GM12801 (cell line): ENCODE measurements at regions not wholly inside any gene's neighbourhood (a gene's known extent, or its start where the extent isn't known, plus 50 kb on each side); places are given as distances from the start of the nearest gene placed in this dataset.

Experiments used
- TF ChIP-seq, protein P1 (sequence below): IDR thresholded peaks from one replicate; pipeline ENCODE4 v1.5.1; 2011; ENCODE audit warnings: control low read depth; ENCODE audit not compliant: insufficient read length; ENCODE audit errors: extremely low read depth

DNA sequence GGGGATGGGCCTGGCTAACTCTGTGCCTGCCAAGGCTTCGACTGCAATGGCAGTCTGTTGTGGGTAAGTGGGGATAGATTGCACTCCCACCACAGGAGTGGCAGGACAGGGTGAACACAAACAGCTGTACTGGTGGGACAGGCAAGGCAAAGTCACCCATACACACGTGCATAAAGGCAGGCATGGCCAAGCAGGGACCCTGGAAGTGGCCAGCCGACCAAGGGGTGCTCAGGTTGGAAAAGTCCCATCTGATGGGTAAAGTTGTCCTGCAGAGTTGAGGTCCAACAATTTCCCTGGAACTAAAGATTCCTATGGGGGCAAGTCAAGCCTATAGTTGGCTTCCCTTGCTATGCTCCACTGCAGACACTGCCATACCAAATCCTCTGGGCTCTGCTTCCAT is 1961.9 kb upstream of the ADGRL3 start:
- TF ChIP-seq, protein P1, sequence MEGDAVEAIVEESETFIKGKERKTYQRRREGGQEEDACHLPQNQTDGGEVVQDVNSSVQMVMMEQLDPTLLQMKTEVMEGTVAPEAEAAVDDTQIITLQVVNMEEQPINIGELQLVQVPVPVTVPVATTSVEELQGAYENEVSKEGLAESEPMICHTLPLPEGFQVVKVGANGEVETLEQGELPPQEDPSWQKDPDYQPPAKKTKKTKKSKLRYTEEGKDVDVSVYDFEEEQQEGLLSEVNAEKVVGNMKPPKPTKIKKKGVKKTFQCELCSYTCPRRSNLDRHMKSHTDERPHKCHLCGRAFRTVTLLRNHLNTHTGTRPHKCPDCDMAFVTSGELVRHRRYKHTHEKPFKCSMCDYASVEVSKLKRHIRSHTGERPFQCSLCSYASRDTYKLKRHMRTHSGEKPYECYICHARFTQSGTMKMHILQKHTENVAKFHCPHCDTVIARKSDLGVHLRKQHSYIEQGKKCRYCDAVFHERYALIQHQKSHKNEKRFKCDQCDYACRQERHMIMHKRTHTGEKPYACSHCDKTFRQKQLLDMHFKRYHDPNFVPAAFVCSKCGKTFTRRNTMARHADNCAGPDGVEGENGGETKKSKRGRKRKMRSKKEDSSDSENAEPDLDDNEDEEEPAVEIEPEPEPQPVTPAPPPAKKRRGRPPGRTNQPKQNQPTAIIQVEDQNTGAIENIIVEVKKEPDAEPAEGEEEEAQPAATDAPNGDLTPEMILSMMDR, result no peak

DNA sequence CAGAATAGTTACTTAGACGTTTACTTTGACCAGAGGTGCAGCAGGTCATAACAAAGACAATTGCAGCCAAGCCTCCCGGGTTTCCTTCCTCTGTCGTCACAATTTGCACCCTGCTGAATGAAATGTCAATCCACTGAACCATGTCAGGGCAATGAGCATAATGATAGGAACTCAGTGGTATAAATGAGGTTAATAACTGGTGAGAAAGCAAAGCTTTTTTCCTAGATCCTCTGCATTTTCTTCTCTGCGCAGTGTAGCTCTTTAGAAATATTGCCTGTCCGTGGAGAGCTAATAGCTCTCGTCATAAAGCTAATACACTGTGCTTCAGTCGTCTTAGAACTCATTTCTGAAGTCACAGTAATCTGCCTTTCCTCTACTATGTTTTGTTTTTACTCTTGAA is 1960.1 kb upstream of the ADGRL3 start:
- TF ChIP-seq, protein P1, result no peak

DNA sequence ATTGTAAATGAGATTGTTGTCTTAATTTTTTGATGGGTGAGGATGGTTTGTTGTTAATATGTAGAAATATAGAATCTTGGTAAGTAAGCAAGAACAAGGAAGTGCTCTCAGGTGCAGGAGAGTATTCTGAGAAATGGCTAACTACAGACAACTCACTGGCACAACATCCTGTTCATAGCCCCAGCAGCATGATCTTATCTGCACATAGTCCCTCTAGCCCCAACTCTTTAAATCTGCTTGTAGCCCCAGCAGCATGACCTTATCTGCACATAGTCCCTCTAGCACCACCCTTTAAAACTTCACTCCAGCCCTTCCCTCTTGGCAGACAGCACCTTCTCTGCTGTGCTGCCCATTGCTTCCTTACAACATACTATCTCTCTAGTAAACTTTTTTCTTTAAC is 1957.1 kb upstream of the ADGRL3 start:
- TF ChIP-seq, protein P1, result no peak

DNA sequence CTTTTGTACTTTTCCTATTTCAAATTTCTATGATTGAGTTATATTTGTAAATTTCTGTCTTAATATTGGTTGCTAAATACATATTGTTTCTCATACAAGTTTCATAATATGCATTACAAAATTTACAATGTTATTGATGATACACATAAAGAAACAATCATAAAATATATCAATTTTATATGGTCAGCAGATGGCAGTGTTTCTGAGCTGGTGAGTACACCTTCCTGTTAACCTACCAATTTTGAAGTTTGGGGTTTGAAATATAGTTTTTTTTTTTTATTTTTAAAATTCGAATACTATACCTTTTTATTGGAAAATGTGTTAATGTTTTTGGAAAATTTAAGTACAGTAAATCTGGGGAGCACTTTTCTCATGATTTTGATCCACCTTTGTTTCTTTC is 1953.1 kb upstream of the ADGRL3 start:
- TF ChIP-seq, protein P1, result no peak

DNA sequence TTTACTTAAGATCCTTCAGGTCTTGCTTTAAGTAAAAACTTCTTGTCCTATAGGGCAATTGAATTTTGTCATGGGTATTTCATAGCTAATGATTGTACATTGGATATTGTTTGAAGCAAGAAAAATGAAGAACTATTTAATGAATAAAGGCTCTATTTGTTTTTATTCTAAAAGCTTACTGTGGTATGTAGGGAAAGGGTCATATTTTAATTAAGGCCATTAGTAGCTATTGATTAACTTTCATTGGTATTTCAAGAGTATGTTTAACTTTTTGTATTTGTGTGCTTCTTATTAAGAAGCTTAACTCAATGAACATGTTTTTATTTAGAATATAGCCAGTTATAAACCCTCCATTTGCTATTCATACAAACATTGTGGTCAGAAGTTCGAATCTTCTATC is 1951.8 kb upstream of the ADGRL3 start:
- TF ChIP-seq, protein P1, result no peak

DNA sequence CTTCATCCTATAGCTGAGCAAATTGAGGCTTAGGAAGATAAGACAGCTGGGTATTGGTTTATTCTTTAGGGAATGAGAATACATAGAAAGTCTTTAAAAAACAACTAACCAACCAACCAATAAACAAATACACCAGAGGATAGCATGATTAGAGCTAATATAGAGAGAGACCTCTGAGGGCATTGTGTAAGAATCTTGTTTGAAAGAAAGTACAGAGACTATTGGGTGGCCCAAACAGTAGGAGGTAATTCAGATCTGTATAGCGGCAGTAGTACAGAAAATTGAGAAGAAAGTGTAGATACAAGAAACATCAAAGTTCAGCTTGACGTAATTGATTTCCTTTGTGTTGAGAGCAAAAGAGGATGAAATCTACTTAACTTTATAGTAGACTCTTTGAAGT is 1951.0 kb upstream of the ADGRL3 start:
- TF ChIP-seq, protein P1, result no peak

DNA sequence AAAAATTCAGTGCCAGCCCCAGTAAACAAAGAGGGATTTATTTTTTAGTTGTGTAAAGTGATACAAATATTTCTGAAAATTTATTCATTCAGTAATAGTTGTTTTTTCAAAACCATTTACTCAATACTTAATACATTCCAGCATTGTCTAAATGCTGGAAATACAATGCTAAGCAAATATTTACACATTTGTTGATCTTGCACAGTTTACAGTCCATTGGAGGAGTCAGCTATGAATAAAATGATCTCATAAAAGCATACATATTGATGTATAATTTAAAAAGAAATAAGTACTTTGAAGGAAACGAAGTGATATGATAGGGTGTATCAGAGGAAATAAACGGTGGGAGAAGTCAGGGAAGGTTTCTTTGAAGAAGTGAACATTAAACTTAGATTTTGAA is 1942.1 kb upstream of the ADGRL3 start:
- TF ChIP-seq, protein P1, result no peak

DNA sequence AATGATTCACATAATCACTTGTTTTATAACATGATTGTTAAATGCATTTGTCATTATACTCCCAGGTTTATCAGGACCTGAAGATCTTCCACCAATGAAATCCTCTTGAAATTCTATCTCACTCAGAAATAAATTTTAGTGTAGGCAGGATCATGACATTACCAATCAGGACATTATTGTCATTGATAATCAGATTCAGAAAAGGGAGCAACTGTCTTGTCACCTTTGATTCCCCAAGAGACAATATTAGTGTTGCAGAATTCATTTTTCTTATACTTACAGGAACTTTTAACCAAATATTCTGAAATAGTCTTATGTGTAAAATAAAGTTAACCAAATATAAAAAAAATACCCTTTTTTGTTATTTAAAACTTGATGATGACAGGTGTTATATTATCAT is 1892.5 kb upstream of the ADGRL3 start:
- TF ChIP-seq, protein P1, result no peak
